Nephron progenitor cell (in vitro differentiated cells): ENCODE measurements at regions not wholly inside any gene's neighbourhood (a gene's known extent, or its start where the extent isn't known, plus 50 kb on each side); places are given as distances from the start of the nearest gene placed in this dataset.

Experiments used
- DNase-seq: peaks from one replicate; pipeline ENCODE4 v3.0.0; 2021
- H3K27ac Mint-ChIP-seq: 2 replicates; pipeline ENCODE4 v1.8.0; 2021; ENCODE audit warnings: mild to moderate bottlenecking, moderate library complexity, mixed read lengths
- H3K27me3 Mint-ChIP-seq: 2 replicates; pipeline ENCODE4 v1.8.0; 2021; ENCODE audit warnings: mild to moderate bottlenecking, low read depth, mixed read lengths; ENCODE audit not compliant: poor library complexity
- H3K36me3 Mint-ChIP-seq: 2 replicates; pipeline ENCODE4 v1.8.0; 2021; ENCODE audit warnings: low read depth, mixed read lengths
- H3K4me1 Mint-ChIP-seq: 2 replicates; pipeline ENCODE4 v1.8.0; 2021; ENCODE audit warnings: mixed read lengths
- H3K4me3 Mint-ChIP-seq: 2 replicates; pipeline ENCODE4 v1.8.0; 2021; ENCODE audit warnings: mild to moderate bottlenecking, moderate library complexity, mixed read lengths
- H3K9me3 Mint-ChIP-seq: 2 replicates; pipeline ENCODE4 v1.8.0; 2021; ENCODE audit warnings: mild to moderate bottlenecking, moderate library complexity, mixed read lengths
- CTCF ChIP-seq: fragments of 200-600 bp; sonication (generic); IDR thresholded peaks from 2 replicates; pipeline ENCODE4 v1.5.0; 2021; ENCODE audit warnings: antibody characterized with exemption

- TF ChIP-seq CTCF, result no peak
- H3K4me1 Mint-ChIP-seq, result no peaks in the 10 kb centered on the region
- peaks cover 2% of the 10 kb centered on the region for H3K27me3 Mint-ChIP-seq
- H3K4me3 Mint-ChIP-seq, result no peak overlapping the region
- no peaks in the 10 kb centered on the region for H3K36me3 Mint-ChIP-seq
- peaks cover 6% of the 10 kb centered on the region for H3K9me3 Mint-ChIP-seq
- H3K27ac Mint-ChIP-seq, result no peak overlapping the region
- DNase-seq, result no peak
These were observed 166.0 kb upstream of the COL8A1 start for GRCh38 chr3:99472385-99472784.

DNA sequence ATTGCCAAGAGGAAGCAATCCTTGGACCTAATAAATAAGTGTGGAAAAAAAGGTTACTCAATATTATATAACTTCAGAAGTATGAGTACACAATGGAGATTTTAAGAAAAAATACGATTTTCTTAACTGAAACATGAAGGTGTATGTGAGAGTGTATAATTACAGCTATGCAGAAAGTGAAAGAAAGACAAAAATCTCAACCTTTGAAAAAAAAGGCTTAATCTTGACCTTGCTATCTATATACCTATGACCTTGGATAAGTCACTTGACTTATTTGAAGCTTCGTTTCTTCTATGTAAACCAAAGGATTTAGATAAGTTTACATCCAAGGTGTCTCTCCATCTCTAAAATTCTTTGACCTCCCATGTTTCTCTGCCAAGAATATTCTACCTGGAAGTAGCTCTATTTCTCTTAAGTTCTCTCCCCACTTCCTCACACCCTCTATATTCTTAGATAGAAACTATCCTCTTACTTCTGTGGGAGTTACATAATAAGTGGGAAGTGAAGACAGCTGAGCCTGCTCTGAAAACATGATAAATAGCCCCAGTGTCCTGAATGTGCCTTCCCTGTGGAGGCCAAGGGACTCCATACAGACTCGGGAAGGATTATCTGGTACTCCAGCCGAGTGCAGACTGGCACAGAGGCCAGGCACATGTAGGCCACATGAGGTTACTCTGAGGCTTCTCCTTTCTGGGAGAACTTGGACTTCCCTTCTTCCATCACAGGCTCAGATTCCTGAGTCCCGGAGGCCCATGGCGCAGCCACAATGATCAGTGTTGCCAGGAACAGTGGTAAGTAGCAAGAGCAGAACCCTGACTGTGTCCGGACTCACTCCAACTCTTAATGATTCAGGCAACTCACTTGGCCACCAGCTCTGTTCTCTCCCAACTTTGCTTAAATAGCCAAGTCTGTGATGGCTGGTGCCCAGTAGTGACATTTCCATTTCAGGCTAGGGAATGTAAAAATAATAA is 166.8 kb upstream of the COL8A1 start:
- Mint-ChIP-seq H3K27ac (no peak overlapping the region), H3K4me3 (no peak overlapping the region), H3K4me1 (no peaks in the 10 kb centered on the region), H3K36me3 (no peaks in the 10 kb centered on the region), H3K27me3 (peaks cover 2% of the 10 kb centered on the region), H3K9me3 (no peaks in the 10 kb centered on the region)
- TF ChIP-seq CTCF, result no peak
- DNase-seq, result no peak

DNA sequence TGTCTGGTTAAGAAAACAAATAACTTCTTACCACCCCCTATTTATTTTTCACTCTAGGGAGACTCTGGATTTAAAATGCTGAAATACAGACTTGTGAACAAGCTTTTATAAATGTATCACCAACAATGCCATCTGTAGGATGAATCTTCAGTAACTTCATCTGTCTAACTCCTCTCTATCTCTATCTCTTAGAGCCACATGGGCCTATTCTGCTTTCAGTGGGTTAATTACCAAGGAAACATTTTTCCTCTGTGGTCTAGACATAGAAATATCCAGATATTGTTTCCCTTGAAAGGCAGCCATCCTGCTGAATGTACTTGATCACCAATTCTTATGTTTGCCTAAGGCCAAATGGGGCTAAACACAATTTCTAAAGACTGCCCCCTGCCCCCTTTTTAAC is 167.6 kb upstream of the COL8A1 start:
- Mint-ChIP-seq H3K4me1 (no peaks in the 10 kb centered on the region), H3K36me3 (no peaks in the 10 kb centered on the region), H3K4me3 (no peak overlapping the region), H3K27ac (no peak overlapping the region), H3K27me3 (peaks cover 2% of the 10 kb centered on the region), H3K9me3 (no peaks in the 10 kb centered on the region)
- no peak for DNase-seq
- no peak for TF ChIP-seq CTCF

GRCh38 chr3:99468918-99469317 is 169.5 kb upstream of the COL8A1 start:
- H3K9me3 Mint-ChIP-seq, result no peaks in the 10 kb centered on the region
- H3K27ac Mint-ChIP-seq, result no peak overlapping the region
- no peaks in the 10 kb centered on the region for H3K4me1 Mint-ChIP-seq
- H3K36me3 Mint-ChIP-seq, result no peaks in the 10 kb centered on the region
- DNase-seq, result no peak
- H3K27me3 Mint-ChIP-seq, result peaks cover 2% of the 10 kb centered on the region
- H3K4me3 Mint-ChIP-seq, result no peak overlapping the region
- TF ChIP-seq CTCF, result no peak

DNA sequence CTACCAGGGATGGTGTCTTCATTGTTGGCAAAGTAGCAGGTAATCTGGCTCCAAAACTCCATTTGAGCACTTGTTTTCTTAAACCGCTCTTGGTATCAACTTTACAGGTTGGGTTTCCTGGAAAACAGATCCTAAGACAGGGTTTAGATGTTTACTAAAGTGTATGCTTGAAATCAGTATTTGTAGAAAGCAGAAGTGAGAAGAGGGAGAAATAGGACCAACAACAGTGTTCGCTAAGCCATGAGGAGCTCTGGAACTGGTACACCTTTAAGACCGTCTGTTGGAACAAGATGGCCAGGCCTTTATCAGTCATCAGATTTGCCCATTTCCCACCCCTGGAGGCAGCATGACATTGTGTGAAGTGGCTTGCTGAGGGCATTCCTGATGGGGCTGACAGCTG is 171.0 kb upstream of the COL8A1 start:
- Mint-ChIP-seq H3K27me3 (peaks cover 2% of the 10 kb centered on the region), H3K36me3 (no peaks in the 10 kb centered on the region), H3K9me3 (no peaks in the 10 kb centered on the region), H3K27ac (no peak overlapping the region), H3K4me1 (no peaks in the 10 kb centered on the region), H3K4me3 (no peak overlapping the region)
- DNase-seq, result no peak
- TF ChIP-seq CTCF, result no peak

DNA sequence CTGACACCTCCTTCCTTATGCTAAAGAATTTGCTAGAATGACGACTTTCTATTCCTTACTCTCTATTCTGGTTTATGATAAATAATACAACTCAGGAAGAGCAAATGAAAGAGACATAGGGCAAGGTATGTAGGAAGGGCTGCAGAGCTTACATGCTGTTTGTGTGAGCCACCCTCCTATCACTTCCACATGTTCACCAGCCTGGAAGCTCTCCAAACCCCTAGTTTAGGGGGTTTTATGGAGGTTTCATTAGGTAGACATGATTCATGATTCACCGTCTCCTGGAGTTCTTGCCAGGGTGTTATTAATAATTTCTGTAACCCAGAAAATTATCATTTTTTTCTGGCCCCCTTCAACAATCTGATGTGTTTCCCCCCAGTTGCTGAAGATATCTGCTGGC is 172.1 kb upstream of the COL8A1 start:
- DNase-seq, result no peak
- H3K27ac Mint-ChIP-seq, result no peak overlapping the region
- H3K27me3 Mint-ChIP-seq, result peaks cover 2% of the 10 kb centered on the region
- no peak overlapping the region for H3K4me3 Mint-ChIP-seq
- no peaks in the 10 kb centered on the region for H3K9me3 Mint-ChIP-seq
- no peaks in the 10 kb centered on the region for H3K36me3 Mint-ChIP-seq
- no peak for TF ChIP-seq CTCF
- H3K4me1 Mint-ChIP-seq, result no peaks in the 10 kb centered on the region
